Neural crest cell (in vitro differentiated cells): ENCODE measurements at regions not wholly inside any gene's neighbourhood (a gene's known extent, or its start where the extent isn't known, plus 50 kb on each side); places are given as distances from the start of the nearest gene placed in this dataset.

Experiments used
- DNase-seq: peaks from one replicate; pipeline ENCODE4 v3.0.0; 2021; ENCODE audit warnings: low read depth, mixed read lengths, low spot score
- H3K27ac Mint-ChIP-seq: one replicate; pipeline ENCODE4 v1.8.0; 2021; ENCODE audit warnings: mild to moderate bottlenecking, mixed read lengths; ENCODE audit not compliant: unreplicated experiment
- H3K27me3 Mint-ChIP-seq: 2 replicates; pipeline ENCODE4 v1.8.0; 2021; ENCODE audit warnings: low read depth, mild to moderate bottlenecking, mixed read lengths
- H3K36me3 Mint-ChIP-seq: 2 replicates; pipeline ENCODE4 v1.8.0; 2021; ENCODE audit warnings: low read depth, mild to moderate bottlenecking, mixed read lengths
- H3K4me1 Mint-ChIP-seq: 2 replicates; pipeline ENCODE4 v1.8.0; 2021; ENCODE audit warnings: mixed read lengths
- H3K4me3 Mint-ChIP-seq: one replicate; pipeline ENCODE4 v1.8.0; 2021; ENCODE audit warnings: mild to moderate bottlenecking, mixed read lengths
- H3K9me3 Mint-ChIP-seq: 2 replicates; pipeline ENCODE4 v1.8.0; 2021; ENCODE audit warnings: mixed read lengths
- CTCF ChIP-seq: fragments of 200-600 bp; sonication (generic); conservative IDR thresholded peaks from 2 replicates; pipeline ENCODE4 v1.5.0; 2021; ENCODE audit warnings: antibody characterized with exemption, mild to moderate bottlenecking

GRCh38 chr5:179410291-179411160 lies 65.3 kb upstream of the ADAMTS2 start:
- no peaks in the 10 kb centered on the region for H3K27me3 Mint-ChIP-seq
- H3K4me1 Mint-ChIP-seq = no peaks in the 10 kb centered on the region
- no peak for DNase-seq
- H3K9me3 Mint-ChIP-seq = peaks cover 3% of the 10 kb centered on the region
- H3K4me3 Mint-ChIP-seq = no peak overlapping the region
- TF ChIP-seq CTCF = no peak
- H3K36me3 Mint-ChIP-seq = no peaks in the 10 kb centered on the region
- H3K27ac Mint-ChIP-seq = no peak overlapping the region

DNA sequence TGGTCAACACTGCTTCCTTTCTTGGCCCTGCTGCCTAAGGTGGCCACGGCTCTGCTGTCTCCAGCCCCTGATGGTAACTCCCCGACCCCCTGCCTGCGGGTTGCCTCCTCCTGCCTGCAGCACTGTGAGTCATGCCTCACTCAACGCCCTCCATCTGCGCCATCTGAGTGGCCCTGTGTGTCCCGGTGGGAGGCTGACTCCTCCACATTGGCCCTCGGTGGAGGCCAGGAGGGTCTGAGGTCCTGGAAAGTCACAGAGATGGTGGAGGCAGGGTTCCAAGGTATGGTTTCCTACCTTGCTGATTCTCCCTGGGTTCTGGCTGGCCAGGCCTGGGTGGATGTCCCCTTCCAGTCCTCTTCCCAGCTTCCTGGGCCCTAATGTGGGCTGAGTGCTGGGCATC lies 64.5 kb upstream of the ADAMTS2 start:
- no peak for DNase-seq
- Mint-ChIP-seq H3K36me3 (no peaks in the 10 kb centered on the region), H3K27ac (no peak overlapping the region), H3K27me3 (no peaks in the 10 kb centered on the region), H3K4me1 (no peaks in the 10 kb centered on the region), H3K9me3 (peaks cover 3% of the 10 kb centered on the region), H3K4me3 (no peak overlapping the region)
- TF ChIP-seq CTCF = no peak

DNA sequence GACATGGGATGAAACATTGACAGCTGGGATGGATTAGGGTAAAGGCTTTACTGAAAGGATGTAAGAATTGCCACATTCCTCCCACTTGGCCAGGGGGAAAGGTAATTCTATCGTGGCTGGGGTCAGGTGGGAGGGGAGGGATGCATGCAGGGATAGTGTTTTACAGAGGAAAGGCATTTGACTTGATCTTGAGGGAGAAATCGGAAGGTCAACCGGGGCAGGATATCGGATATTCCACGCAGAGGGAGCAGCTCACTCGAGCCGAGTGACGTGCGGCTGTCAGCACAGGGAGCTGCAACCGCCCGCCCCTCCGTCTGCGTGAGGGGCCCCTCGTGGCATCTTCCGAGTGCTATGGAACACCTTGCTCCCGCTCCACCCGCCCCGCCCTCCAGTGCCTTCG lies 63.4 kb upstream of the ADAMTS2 start:
- H3K27me3 Mint-ChIP-seq = no peaks in the 10 kb centered on the region
- no peaks in the 10 kb centered on the region for H3K4me1 Mint-ChIP-seq
- no peak overlapping the region for H3K4me3 Mint-ChIP-seq
- no peak for TF ChIP-seq CTCF
- H3K36me3 Mint-ChIP-seq = no peaks in the 10 kb centered on the region
- H3K9me3 Mint-ChIP-seq = peaks cover 3% of the 10 kb centered on the region
- H3K27ac Mint-ChIP-seq = no peak overlapping the region
- DNase-seq = no peak

GRCh38 chr5:179407191-179408175 lies 62.2 kb upstream of the ADAMTS2 start:
- no peak for DNase-seq
- H3K4me1 Mint-ChIP-seq = no peaks in the 10 kb centered on the region
- H3K27ac Mint-ChIP-seq = no peak overlapping the region
- H3K36me3 Mint-ChIP-seq = no peaks in the 10 kb centered on the region
- H3K27me3 Mint-ChIP-seq = no peaks in the 10 kb centered on the region
- no peak overlapping the region for H3K4me3 Mint-ChIP-seq
- peaks cover 6% of the 10 kb centered on the region for H3K9me3 Mint-ChIP-seq
- no peak for TF ChIP-seq CTCF

DNA sequence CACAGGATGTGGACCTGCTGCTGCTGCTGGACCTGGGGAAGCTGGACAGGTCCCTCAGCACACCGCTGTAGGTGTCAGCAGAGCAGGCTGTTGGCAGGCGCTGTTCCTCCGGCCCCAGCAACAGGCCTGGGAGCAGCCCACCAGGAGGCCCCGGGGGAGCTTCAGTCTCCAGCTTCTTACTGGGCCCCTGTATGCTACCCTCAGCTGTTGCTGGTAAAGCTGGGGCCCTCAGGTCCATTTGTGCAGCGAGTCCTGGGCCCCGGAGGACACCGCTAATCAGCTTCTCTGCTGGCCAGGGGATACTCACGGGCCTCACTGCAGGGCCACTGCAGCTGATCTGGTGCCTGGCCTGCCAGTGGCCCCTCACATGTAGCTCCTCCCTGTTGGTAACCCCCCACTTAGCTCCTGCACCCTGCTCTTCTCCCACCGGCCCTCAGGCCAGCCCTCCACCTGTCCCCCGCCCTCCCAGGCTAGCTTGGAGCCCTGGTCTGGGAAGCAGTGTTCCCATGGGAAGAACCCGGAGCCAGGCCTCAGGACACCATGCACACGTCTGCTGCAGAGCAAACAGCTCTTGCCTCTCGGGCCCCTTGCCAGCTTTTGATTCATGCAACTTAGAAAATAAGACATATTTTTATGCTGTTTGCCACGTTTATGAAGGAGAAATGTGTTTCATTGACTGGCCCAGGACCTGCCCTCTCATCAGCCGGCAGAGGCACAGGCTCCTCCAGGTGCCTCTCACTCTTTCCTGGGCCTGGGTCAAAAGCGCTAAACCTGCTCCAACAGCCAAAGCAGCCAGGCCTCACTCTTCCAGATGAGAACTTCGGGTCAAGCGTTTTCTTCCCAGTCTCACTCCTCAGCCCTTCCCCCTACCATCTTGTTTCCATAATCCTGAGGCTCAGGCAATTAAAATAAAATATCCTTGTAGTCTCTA lies 61.0 kb upstream of the ADAMTS2 start:
- Mint-ChIP-seq H3K4me3 (no peak overlapping the region), H3K9me3 (peaks cover 8% of the 10 kb centered on the region), H3K27ac (no peak overlapping the region), H3K27me3 (no peaks in the 10 kb centered on the region), H3K36me3 (no peaks in the 10 kb centered on the region), H3K4me1 (no peaks in the 10 kb centered on the region)
- DNase-seq = no peak
- TF ChIP-seq CTCF = no peak
